Large intestine (tissue), 3 donors: ENCODE measurements at regions not wholly inside any gene's neighbourhood (a gene's known extent, or its start where the extent isn't known, plus 50 kb on each side); places are given as distances from the start of the nearest gene placed in this dataset.
"Not testable (repeated sequence)": the region's sequence is repeated elsewhere in the genome, so short reads cannot be mapped to it uniquely, and the experiment has no call there.

Source experiments
- DNase-seq, 2 donors: peaks; one replicate each; pipeline versions ENCODE4 v3.0.0 to v3.0.0-alpha.2; 2013
- H3K27ac ChIP-seq: one replicate; pipeline ENCODE4 v1.5.1; 2013; ENCODE audit warnings: low read length
- H3K27me3 ChIP-seq: 2 replicates; pipeline ENCODE4 v1.6.1; 2013; ENCODE audit warnings: low read length; ENCODE audit not compliant: control insufficient read depth, insufficient read depth
- H3K36me3 ChIP-seq: 2 replicates; pipeline ENCODE4 v1.6.1; 2013; ENCODE audit warnings: low read length; ENCODE audit not compliant: control insufficient read depth, insufficient read depth
- H3K4me1 ChIP-seq: one replicate; pipeline ENCODE4 v1.6.1; 2013; ENCODE audit warnings: low read length; ENCODE audit not compliant: control insufficient read depth, insufficient read depth
- H3K4me3 ChIP-seq: one replicate; pipeline ENCODE4 v1.5.1; 2013; ENCODE audit warnings: low read length
- H3K9me3 ChIP-seq: one replicate; pipeline ENCODE4 v1.6.1; 2013; ENCODE audit warnings: mild to moderate bottlenecking, low read depth, low read length, moderate library complexity; ENCODE audit not compliant: control insufficient read depth
- WGBS: methylation state at CpG from one replicate; pipeline ENCODE4 v1.1.5; 2013; ENCODE audit warnings: low lambda C conversion rate; ENCODE audit not compliant: insufficient coverage; 5-methylcytosine and 5-hydroxymethylcytosine counted together

DNA sequence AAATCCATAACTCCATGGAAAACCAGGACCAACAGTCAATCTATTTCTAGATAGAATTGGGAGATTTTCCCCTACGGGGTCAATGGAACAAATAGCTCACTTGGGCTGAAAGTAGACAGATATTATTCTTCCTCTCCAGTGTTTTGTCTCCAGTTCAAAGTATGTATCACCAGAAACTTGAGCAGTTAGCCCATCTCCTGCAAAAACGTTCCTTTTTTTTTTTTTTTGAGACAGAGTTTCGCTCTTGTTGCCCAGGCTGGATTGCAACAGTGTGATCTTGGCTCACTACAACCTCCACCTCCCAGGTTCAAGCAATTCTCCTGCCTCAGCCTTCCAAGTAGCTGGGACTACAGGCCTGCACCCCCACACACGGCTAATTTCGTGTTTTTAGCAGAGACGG, 390.0 kb upstream of the AUTS2 start:
- Histone ChIP-seq H3K4me3 (no peak overlapping the region), H3K27ac (no peak overlapping the region), H3K27me3 (no peaks in the 10 kb centered on the region), H3K9me3 (no peaks in the 10 kb centered on the region), H3K36me3 (no peaks in the 10 kb centered on the region), H3K4me1 (no peaks in the 10 kb centered on the region)
- WGBS, result 100% methylated on average over 1 of the region's 6 CpGs
- no peak for DNase-seq

- H3K27me3 ChIP-seq, result no peaks in the 10 kb centered on the region
- no peak overlapping the region for H3K4me3 ChIP-seq
- no peak overlapping the region for H3K27ac ChIP-seq
- H3K36me3 ChIP-seq, result no peaks in the 10 kb centered on the region
- DNase-seq, result no peak
- no CpG with 5 or more reads among the region's 6 CpGs for WGBS
- no peaks in the 10 kb centered on the region for H3K9me3 ChIP-seq
- no peaks in the 10 kb centered on the region for H3K4me1 ChIP-seq
Observed at GRCh38 chr7:69208848-69209247, 389.4 kb upstream of the AUTS2 start.

DNA sequence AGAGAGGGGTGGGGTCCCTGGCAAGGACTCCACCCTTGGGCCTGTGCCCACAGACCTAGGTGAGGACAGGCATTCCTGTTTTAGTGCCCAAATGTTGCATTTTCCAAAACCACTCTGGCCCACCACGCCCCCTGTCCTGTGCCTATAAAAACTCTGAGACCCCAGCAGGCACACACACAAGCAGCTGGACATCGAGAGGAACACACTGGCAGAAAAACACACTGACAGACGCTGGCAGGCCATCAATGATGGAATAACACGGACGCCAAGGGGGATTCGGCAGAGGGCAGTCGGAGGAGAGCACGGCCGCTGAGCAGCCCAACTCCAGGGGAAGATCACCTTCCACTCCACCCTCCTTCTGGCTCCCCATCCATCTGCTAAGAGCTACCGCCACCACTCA, 386.9 kb upstream of the AUTS2 start:
- DNase-seq, result no peak
- no peaks in the 10 kb centered on the region for H3K36me3 ChIP-seq
- H3K27ac ChIP-seq, result no peak overlapping the region
- H3K9me3 ChIP-seq, result no peaks in the 10 kb centered on the region
- no CpG with 5 or more reads among the region's 10 CpGs for WGBS
- H3K4me1 ChIP-seq, result no peaks in the 10 kb centered on the region
- H3K27me3 ChIP-seq, result no peaks in the 10 kb centered on the region
- no peak overlapping the region for H3K4me3 ChIP-seq

- H3K27me3 ChIP-seq, result no peaks in the 10 kb centered on the region
- no CpG with 5 or more reads among the region's 6 CpGs for WGBS
- no peaks in the 10 kb centered on the region for H3K9me3 ChIP-seq
- no peak overlapping the region for H3K4me3 ChIP-seq
- H3K27ac ChIP-seq, result no peak overlapping the region
- no peaks in the 10 kb centered on the region for H3K4me1 ChIP-seq
- H3K36me3 ChIP-seq, result no peaks in the 10 kb centered on the region
- DNase-seq, result no peak
Observed at GRCh38 chr7:69211739-69212138, 386.5 kb upstream of the AUTS2 start.

DNA sequence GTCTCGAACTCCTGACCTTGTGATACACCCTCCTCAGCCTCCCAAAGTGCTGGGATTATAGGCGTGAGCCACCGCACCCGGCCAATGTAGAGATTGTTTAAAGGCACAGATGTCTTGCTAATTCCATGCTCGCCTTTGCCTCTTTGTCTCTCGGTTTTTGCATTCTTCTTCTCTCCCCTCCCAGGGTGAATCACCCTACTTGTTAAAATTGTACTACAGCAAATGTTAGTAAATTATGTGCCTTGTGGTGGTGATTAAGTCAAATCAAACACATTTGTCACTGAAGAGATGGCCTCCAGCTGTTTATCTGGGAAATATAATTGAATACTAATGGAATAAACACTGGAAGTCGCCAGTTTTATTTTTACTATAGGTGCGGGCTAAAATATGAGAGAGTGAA, 384.4 kb upstream of the AUTS2 start:
- Histone ChIP-seq H3K36me3 (no peaks in the 10 kb centered on the region), H3K9me3 (no peaks in the 10 kb centered on the region), H3K27me3 (no peaks in the 10 kb centered on the region), H3K4me3 (no peak overlapping the region), H3K4me1 (no peaks in the 10 kb centered on the region), H3K27ac (no peak overlapping the region)
- no peak for DNase-seq
- no CpG with 5 or more reads among the region's 8 CpGs for WGBS

DNA sequence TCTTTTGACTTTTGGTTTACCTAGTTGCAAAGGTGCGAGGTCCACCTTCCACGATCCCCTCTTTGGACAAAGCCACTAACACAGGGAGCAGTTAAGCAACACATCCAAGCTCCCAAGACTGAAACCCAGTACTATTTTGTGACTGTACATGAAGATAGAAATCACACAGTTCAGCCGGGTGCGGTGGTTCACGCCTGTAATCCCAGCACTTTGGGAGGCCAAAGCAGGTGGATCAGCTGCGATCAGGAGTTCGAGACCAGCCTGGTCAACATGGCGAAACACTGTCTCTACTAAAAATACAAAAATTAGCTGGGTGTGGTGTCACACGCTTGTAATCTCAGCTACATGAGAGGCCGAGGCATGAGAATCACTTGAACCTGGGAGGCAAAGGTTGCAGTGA, 382.8 kb upstream of the AUTS2 start:
- not testable (repeated sequence) for H3K36me3 ChIP-seq, H3K4me1 ChIP-seq, DNase-seq, H3K4me3 ChIP-seq, H3K9me3 ChIP-seq, H3K27ac ChIP-seq, H3K27me3 ChIP-seq
- 100% methylated on average over 3 of the region's 10 CpGs for WGBS

DNA sequence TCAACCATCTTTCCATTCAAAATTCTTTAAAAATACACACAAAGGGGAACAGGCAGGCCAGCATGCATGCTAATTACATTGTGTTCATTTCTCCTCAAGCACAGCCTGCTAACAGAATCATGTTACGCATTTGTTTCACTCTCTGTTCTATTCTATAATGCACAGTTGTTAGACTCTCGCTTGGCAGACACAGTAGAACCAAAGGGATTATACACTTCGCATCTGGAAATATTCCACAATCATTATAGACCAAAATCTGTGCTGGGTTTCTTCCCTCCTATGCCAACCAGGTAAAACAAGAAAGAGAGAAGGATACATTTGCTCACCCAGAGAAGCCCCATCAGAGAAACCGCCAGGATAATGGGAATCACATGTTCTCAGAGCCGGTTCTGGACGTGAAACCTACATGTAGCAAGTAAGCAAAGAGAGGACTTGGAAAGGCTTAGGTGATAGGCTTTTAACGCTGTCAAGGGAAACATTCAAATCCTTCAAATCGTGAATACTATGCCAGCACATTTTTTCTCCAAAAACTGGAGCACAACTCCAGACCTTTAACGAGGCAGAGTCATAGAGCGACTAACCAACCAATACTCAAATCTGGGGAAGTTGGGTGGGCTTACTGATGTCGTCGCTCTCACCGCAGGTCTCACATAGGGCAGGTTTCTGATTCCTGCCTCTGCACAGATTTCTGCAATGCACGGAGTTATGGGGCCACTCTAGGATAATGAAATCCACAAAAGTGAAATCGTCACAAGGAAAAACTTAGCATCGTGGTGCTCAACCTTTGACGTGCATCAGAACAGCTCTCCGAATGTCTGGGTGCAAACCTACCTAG, 380.5 kb upstream of the AUTS2 start:
- Histone ChIP-seq H3K27me3 (no peaks in the 10 kb centered on the region), H3K4me1 (no peaks in the 10 kb centered on the region), H3K36me3 (no peaks in the 10 kb centered on the region), H3K9me3 (no peaks in the 10 kb centered on the region), H3K27ac (no peak overlapping the region), H3K4me3 (no peak overlapping the region)
- no peak for DNase-seq
- WGBS, result 93% methylated on average over 3 of the region's 18 CpGs

- Histone ChIP-seq H3K4me1 (no peaks in the 10 kb centered on the region), H3K9me3 (no peaks in the 10 kb centered on the region), H3K27ac (no peak overlapping the region), H3K4me3 (no peak overlapping the region), H3K27me3 (no peaks in the 10 kb centered on the region), H3K36me3 (no peaks in the 10 kb centered on the region)
- WGBS, result no CpG with 5 or more reads among the region's 4 CpGs
- no peak for DNase-seq
Observed at GRCh38 chr7:69218576-69218975, 379.7 kb upstream of the AUTS2 start.

DNA sequence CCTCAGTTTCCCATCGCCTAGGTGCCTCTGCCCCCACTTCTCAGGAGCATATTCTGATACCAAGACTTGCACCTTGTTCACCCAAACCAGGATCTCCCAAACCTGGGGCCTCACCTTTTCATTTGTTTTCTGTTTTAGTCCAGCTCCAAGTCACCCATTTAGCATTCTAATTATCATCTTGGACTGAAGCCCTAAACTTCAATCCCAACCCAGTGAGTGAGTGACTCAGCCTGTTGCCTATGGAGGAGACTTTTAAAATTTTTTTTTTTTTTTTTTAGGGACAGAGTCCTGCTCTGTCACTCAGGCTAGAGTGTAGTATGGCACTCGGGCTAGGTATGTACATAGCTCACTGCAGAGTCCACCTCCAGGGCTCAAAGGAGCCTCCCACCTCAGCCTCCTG, 378.9 kb upstream of the AUTS2 start:
- Histone ChIP-seq H3K27me3 (no peaks in the 10 kb centered on the region), H3K4me1 (no peaks in the 10 kb centered on the region), H3K27ac (no peak overlapping the region), H3K4me3 (no peak overlapping the region), H3K36me3 (no peaks in the 10 kb centered on the region), H3K9me3 (no peaks in the 10 kb centered on the region)
- no peak for DNase-seq
- whole genome bisulfite sequencing, result no CpG with 5 or more reads among the region's 2 CpGs

DNA sequence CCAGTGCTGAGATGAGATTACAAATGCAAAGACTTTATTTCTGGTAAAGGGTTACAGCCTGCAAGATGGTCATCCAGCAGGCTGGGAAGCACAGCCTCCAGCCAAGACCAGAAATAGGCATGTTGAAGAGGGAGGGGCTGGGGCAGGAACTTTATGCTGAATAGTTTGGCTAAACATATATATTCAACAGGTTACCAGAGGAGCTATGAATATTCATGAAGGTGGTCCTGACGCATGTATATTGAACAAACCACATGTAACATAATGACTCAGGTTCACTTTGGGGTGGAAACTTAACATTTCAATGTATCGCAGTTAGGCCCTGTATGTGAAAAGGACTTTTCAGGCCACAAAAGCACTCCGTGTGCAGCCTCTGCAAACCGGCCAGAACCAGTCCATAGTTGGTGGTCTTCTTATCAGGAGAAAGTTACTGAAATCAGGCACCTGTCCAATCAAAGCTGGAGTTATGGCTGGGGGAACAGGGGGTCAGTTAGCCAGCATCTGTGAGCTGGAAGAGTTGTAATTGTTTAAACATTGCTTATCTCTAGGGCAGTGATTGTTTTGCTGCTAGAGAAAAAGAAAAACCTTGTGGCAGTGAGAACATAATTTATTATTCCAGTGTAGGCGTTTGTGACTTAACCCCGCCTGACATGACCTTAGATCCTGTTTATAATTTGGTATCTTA, 372.9 kb upstream of the AUTS2 start:
- Histone ChIP-seq H3K27me3 (no peaks in the 10 kb centered on the region), H3K36me3 (no peaks in the 10 kb centered on the region), H3K27ac (no peak overlapping the region), H3K4me1 (no peaks in the 10 kb centered on the region), H3K9me3 (no peaks in the 10 kb centered on the region), H3K4me3 (no peak overlapping the region)
- no peak for DNase-seq
- WGBS, result no CpG with 5 or more reads among the region's 6 CpGs
